ENCODE measurements at regions not wholly inside any gene's neighbourhood (a gene's known extent, or its start where the extent isn't known, plus 50 kb on each side); places are given as distances from the start of the nearest gene placed in this dataset.

- TF ChIP-seq, protein P1, sequence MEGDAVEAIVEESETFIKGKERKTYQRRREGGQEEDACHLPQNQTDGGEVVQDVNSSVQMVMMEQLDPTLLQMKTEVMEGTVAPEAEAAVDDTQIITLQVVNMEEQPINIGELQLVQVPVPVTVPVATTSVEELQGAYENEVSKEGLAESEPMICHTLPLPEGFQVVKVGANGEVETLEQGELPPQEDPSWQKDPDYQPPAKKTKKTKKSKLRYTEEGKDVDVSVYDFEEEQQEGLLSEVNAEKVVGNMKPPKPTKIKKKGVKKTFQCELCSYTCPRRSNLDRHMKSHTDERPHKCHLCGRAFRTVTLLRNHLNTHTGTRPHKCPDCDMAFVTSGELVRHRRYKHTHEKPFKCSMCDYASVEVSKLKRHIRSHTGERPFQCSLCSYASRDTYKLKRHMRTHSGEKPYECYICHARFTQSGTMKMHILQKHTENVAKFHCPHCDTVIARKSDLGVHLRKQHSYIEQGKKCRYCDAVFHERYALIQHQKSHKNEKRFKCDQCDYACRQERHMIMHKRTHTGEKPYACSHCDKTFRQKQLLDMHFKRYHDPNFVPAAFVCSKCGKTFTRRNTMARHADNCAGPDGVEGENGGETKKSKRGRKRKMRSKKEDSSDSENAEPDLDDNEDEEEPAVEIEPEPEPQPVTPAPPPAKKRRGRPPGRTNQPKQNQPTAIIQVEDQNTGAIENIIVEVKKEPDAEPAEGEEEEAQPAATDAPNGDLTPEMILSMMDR (IDR thresholded peaks at IDR 0.05), result no peak
- no peak for TF ChIP-seq POLR2A (IDR thresholded peaks at IDR 0.05)
Measured at GRCh38 chr1:220372451-220372850, 100.2 kb upstream of the RAB3GAP2 start.

Measured in thyroid gland (tissue), 4 donors.